ENCODE measurements at regions not wholly inside any gene's neighbourhood (a gene's known extent, or its start where the extent isn't known, plus 50 kb on each side); places are given as distances from the start of the nearest gene placed in this dataset.

- intact Hi-C loops (cut with micrococcal nuclease; ENCODE audit: unreplicated experiment): no loop called here
- H4K20me1 ChIP-seq (ENCODE audit: insufficient read depth): no peaks in the 10 kb centered on the region
- H3K27ac ChIP-seq: no peak overlapping the region
- no peaks in the 10 kb centered on the region for H3K36me3 ChIP-seq (ENCODE audit: low read depth)
- no peak overlapping the region for H2AFZ ChIP-seq
- no TSS peak for BruUV-seq (replicated peaks)
- no peak overlapping the region for H3K4me2 ChIP-seq
- no peaks in the 10 kb centered on the region for H3F3A ChIP-seq (ENCODE audit: insufficient read depth, low read depth)
- no peaks in the 10 kb centered on the region for H3K79me2 ChIP-seq (ENCODE audit: low read depth)
- DNase-seq: no peak
- H3K27me3 ChIP-seq (ENCODE audit: insufficient read depth, low read depth): no peaks in the 10 kb centered on the region
- peaks cover 6% of the 10 kb centered on the region; the same call in 1 of the 2 replicates for H3K4me1 ChIP-seq (replicated peaks; ENCODE audit: insufficient read depth)
- H3K9me2 ChIP-seq (ENCODE audit: insufficient read depth): no peaks in the 10 kb centered on the region
- H3K9me3 ChIP-seq (ENCODE audit: insufficient read depth, low read depth): no peaks in the 10 kb centered on the region
- ChIA-PET POLR2A (ENCODE audit: unreplicated experiment) (no interaction called here), CTCF (no interaction called here)
- TF ChIP-seq CTCF (conservative IDR thresholded peaks at IDR 0.05) (no peak), EZH2 (IDR thresholded peaks at IDR 0.05; ENCODE audit: low read depth) (no peak)
- no peak overlapping the region for H3K4me3 ChIP-seq
Observed at GRCh38 chr10:113357681-113358300, 195.1 kb upstream of the HABP2 start.

GRCh38 chr10:113359655-113360054 lies 193.2 kb upstream of the HABP2 start:
- H3K4me2 ChIP-seq: no peak overlapping the region
- no peaks in the 10 kb centered on the region for H3K79me2 ChIP-seq (ENCODE audit: low read depth)
- no peaks in the 10 kb centered on the region for H3K27me3 ChIP-seq (ENCODE audit: insufficient read depth, low read depth)
- H3K27ac ChIP-seq: no peak overlapping the region
- CTCF ChIA-PET: no interaction called here
- intact Hi-C loops (cut with micrococcal nuclease; ENCODE audit: unreplicated experiment): no loop called here
- H3K4me1 ChIP-seq (replicated peaks; ENCODE audit: insufficient read depth): peaks cover 6% of the 10 kb centered on the region; the same call in 1 of the 2 replicates
- no peak for DNase-seq
- no peaks in the 10 kb centered on the region for H3K36me3 ChIP-seq (ENCODE audit: low read depth)
- TF ChIP-seq CTCF (conservative IDR thresholded peaks at IDR 0.05) (no peak), EZH2 (IDR thresholded peaks at IDR 0.05; ENCODE audit: low read depth) (no peak)
- H3K4me3 ChIP-seq: no peak overlapping the region
- no peaks in the 10 kb centered on the region for H3F3A ChIP-seq (ENCODE audit: insufficient read depth, low read depth)
- POLR2A ChIA-PET (ENCODE audit: unreplicated experiment): no interaction called here
- H3K9me3 ChIP-seq (ENCODE audit: insufficient read depth, low read depth): no peaks in the 10 kb centered on the region
- no TSS peak for BruUV-seq (replicated peaks)
- no peak overlapping the region for H2AFZ ChIP-seq
- H4K20me1 ChIP-seq (ENCODE audit: insufficient read depth): no peaks in the 10 kb centered on the region
- no peaks in the 10 kb centered on the region for H3K9me2 ChIP-seq (ENCODE audit: insufficient read depth)

GRCh38 chr10:113360870-113361269 lies 192.0 kb upstream of the HABP2 start:
- ChIA-PET POLR2A (ENCODE audit: unreplicated experiment) (no interaction called here), CTCF (no interaction called here)
- Histone ChIP-seq H3K36me3 (ENCODE audit: low read depth) (no peaks in the 10 kb centered on the region), H3K4me2 (no peak overlapping the region), H3K27me3 (ENCODE audit: insufficient read depth, low read depth) (no peaks in the 10 kb centered on the region), H2AFZ (no peak overlapping the region), H3K79me2 (ENCODE audit: low read depth) (no peaks in the 10 kb centered on the region), H3K27ac (no peak overlapping the region), H3F3A (ENCODE audit: insufficient read depth, low read depth) (no peaks in the 10 kb centered on the region), H3K4me3 (no peak overlapping the region), H3K9me3 (ENCODE audit: insufficient read depth, low read depth) (no peaks in the 10 kb centered on the region), H3K4me1 (replicated peaks; ENCODE audit: insufficient read depth) (peaks cover 6% of the 10 kb centered on the region; the same call in 1 of the 2 replicates), H3K9me2 (ENCODE audit: insufficient read depth) (no peaks in the 10 kb centered on the region), H4K20me1 (ENCODE audit: insufficient read depth) (no peaks in the 10 kb centered on the region)
- no peak for TF ChIP-seq EZH2 (IDR thresholded peaks at IDR 0.05; ENCODE audit: low read depth)
- TF ChIP-seq CTCF (conservative IDR thresholded peaks at IDR 0.05): no peak
- no peak for DNase-seq
- BruUV-seq (replicated peaks): no TSS peak
- intact Hi-C loops (cut with micrococcal nuclease; ENCODE audit: unreplicated experiment): no loop called here

Data from PC-9 (cell line).